ENCODE measurements at regions not wholly inside any gene's neighbourhood (a gene's known extent, or its start where the extent isn't known, plus 50 kb on each side); places are given as distances from the start of the nearest gene placed in this dataset.

DNA sequence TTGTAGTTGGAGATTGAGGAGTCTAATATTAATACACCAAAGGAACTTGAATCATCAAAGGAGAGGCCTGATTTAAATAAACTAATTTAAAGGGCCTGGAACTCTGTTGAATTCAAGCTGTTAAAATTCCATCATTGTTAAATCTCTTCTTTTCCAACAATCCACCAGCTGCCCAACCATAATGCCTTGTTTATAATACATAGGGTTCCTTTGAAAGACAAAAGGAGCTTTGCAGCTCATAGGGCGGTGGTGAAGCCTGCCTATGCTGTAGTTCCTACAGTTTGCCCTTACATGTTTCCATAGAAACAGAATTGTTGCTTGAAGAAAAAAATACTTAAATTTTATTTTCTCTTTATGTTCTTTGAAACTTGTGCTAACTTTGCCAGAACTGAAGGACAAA is 102.8 kb downstream of the GLUD2 start:
- WGBS, 5 donors: 31 to 85% (median 58%) methylated on average over 1 of the region's 1 CpG
- Histone ChIP-seq H3K36me3 (no peaks in the 10 kb centered on the region), H3K4me1 (no peaks in the 10 kb centered on the region), H3K9me3 (no peaks in the 10 kb centered on the region), H3K27me3 (no peaks in the 10 kb centered on the region), H3K4me3 (no peak overlapping the region), H3K27ac (no peak overlapping the region)
- TF ChIP-seq, protein P1, sequence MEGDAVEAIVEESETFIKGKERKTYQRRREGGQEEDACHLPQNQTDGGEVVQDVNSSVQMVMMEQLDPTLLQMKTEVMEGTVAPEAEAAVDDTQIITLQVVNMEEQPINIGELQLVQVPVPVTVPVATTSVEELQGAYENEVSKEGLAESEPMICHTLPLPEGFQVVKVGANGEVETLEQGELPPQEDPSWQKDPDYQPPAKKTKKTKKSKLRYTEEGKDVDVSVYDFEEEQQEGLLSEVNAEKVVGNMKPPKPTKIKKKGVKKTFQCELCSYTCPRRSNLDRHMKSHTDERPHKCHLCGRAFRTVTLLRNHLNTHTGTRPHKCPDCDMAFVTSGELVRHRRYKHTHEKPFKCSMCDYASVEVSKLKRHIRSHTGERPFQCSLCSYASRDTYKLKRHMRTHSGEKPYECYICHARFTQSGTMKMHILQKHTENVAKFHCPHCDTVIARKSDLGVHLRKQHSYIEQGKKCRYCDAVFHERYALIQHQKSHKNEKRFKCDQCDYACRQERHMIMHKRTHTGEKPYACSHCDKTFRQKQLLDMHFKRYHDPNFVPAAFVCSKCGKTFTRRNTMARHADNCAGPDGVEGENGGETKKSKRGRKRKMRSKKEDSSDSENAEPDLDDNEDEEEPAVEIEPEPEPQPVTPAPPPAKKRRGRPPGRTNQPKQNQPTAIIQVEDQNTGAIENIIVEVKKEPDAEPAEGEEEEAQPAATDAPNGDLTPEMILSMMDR (IDR thresholded peaks at IDR 0.05): no peak
- no peak for TF ChIP-seq POLR2A (IDR thresholded peaks at IDR 0.05)
- TF ChIP-seq POLR2AphosphoS5 (IDR thresholded peaks at IDR 0.05): no peak
- no peak for TF ChIP-seq EP300 (IDR thresholded peaks at IDR 0.05)
- no peak for DNase-seq
- intact Hi-C loops (cut with DNase I; ENCODE audit: low total_unique reads): no loop called here

DNA sequence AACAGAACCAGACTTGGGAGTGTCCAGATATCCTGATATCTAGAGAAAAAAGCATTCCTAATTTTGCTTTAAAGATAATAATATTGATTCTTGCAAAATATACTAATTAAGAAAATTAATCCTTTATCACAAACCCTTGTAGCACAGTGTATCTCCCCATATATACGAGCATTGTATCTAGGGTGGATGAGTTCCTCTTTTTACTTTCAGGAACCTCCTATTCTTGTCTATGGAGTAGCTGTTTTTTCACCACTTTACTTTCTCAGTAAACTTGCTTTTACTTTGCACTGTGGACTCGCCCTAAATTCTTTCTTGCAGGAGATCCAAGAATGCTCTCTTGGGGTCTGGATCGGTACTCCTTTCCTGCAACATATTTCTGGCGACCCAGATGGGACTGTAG is 103.9 kb downstream of the GLUD2 start:
- no peak for DNase-seq
- Histone ChIP-seq H3K4me3 (no peak overlapping the region), H3K36me3 (no peaks in the 10 kb centered on the region), H3K27me3 (no peaks in the 10 kb centered on the region), H3K27ac (no peak overlapping the region), H3K9me3 (no peaks in the 10 kb centered on the region), H3K4me1 (no peaks in the 10 kb centered on the region)
- 55 to 72% (median 66%) methylated on average over 4 of the region's 4 CpGs for WGBS, 5 donors
- intact Hi-C loops (cut with DNase I; ENCODE audit: low total_unique reads): no loop called here
- TF ChIP-seq, protein P1 (IDR thresholded peaks at IDR 0.05): no peak
- no peak for TF ChIP-seq POLR2A (IDR thresholded peaks at IDR 0.05)
- TF ChIP-seq EP300 (IDR thresholded peaks at IDR 0.05): no peak
- TF ChIP-seq POLR2AphosphoS5 (IDR thresholded peaks at IDR 0.05): no peak

DNA sequence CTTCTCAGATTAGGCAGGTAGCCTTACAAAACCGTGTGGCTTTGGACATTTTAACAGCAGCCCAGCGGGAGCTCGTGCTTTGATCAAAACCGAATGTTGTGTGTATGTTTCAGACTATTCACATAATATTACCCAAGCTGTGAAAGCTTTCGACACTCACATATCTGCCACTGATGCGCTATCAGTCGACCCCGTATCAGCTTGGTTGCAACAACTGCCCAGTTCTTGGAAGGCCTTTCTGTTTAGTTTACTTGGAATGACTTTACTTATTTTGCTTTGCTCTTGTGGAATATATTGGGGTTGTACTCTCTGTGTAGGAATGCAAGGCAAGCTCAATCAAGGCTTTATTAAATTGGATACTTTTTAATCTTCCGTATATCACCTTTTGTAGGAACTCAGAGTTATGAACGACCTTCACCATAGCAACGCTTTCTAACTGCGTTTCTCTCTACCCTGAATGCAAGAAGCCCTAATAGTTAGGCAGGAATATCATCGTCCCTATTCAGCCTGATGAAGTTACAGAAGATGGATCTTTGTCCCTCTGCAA is 107.5 kb downstream of the GLUD2 start:
- 73 to 94% (median 91%) methylated on average over 13 of the region's 13 CpGs for WGBS, 5 donors
- Histone ChIP-seq H3K4me3 (no peak overlapping the region), H3K4me1 (no peaks in the 10 kb centered on the region), H3K9me3 (no peaks in the 10 kb centered on the region), H3K36me3 (no peaks in the 10 kb centered on the region), H3K27ac (no peak overlapping the region), H3K27me3 (peaks cover 0 to 5% (median 0%) of the 10 kb centered on the region in 3 donors)
- DNase-seq: no peak
- TF ChIP-seq POLR2A (IDR thresholded peaks at IDR 0.05) (no peak), EP300 (IDR thresholded peaks at IDR 0.05) (no peak), POLR2AphosphoS5 (IDR thresholded peaks at IDR 0.05) (no peak)
- TF ChIP-seq, protein P1 (IDR thresholded peaks at IDR 0.05): no peak
- intact Hi-C loops (cut with DNase I; ENCODE audit: low total_unique reads): no loop called here

DNA sequence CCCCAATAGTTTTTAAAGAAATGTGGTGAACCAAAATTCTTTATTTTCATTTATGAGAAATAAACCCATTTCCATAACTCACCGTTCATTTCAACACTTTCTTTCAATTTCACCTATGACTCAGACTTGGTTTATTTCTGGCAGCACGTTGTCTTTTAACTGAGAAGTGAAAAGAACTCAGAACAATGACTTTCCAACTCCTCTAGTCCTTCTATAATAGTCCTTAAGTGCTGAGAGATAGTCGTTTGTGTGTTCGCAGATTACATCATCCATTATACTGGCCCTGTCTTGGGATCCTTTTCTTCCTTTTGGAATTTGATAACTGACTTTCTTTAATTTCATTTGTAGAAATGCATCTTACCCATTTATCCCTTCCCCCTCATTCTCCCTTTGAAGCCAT is 113.6 kb downstream of the GLUD2 start:
- no peaks in the 10 kb centered on the region for H3K4me1 ChIP-seq
- H3K27ac ChIP-seq: no peak overlapping the region
- DNase-seq: no peak
- WGBS, 5 donors: 36 to 53% (median 44%) methylated on average over 4 of the region's 4 CpGs
- intact Hi-C loops (cut with DNase I; ENCODE audit: low total_unique reads): no loop called here
- peaks cover 0 to 5% (median 0%) of the 10 kb centered on the region in 3 donors for H3K27me3 ChIP-seq
- H3K9me3 ChIP-seq: no peaks in the 10 kb centered on the region
- no peak overlapping the region for H3K4me3 ChIP-seq
- H3K36me3 ChIP-seq: no peaks in the 10 kb centered on the region
- TF ChIP-seq POLR2A (IDR thresholded peaks at IDR 0.05): no peak
- no peak for TF ChIP-seq POLR2AphosphoS5 (IDR thresholded peaks at IDR 0.05)
- no peak for TF ChIP-seq EP300 (IDR thresholded peaks at IDR 0.05)
- TF ChIP-seq, protein P1 (IDR thresholded peaks at IDR 0.05): no peak
